ENCODE measurements at regions not wholly inside any gene's neighbourhood (a gene's known extent, or its start where the extent isn't known, plus 50 kb on each side); places are given as distances from the start of the nearest gene placed in this dataset. TPM values are rescaled to one million over a fixed set of nuclear protein-coding genes. Genes with fewer than 3 reads are reported as not detected.
"Not testable (repeated sequence)": the region's sequence is repeated elsewhere in the genome, so short reads cannot be mapped to it uniquely, and the experiment has no call there.

DNA sequence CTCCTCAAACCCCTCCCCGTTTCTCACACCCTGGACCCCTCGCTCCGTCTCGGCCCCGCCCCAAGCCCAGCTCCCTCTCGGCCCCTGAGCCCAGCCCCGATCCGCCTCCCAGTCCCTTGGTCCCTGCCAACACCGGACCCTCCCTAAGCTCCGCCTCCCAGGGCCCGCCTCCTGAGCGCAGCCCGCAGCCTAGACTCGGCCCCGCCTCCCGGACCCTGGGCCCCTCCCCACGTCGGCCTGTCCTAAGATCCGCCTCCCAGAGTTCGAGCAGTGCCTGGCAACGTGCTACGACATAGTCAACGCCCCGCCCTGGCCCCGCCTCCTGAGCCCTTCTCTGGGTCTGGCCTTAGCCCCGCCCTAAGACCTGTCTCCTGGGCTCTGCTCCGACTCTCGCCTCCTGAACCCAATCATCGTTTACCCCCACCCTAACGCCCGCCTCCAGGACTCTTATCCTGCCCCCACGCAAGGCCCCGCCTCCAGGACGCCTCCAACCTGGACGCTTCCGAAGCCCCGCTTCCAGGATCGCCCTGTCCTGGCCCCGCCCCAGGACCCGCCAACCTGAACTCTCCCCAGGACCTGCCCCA lies 53.1 kb upstream of the ROPN1B start:
- DNase-seq (ENCODE audit: low spot score) = peak; percentile 99

DNA sequence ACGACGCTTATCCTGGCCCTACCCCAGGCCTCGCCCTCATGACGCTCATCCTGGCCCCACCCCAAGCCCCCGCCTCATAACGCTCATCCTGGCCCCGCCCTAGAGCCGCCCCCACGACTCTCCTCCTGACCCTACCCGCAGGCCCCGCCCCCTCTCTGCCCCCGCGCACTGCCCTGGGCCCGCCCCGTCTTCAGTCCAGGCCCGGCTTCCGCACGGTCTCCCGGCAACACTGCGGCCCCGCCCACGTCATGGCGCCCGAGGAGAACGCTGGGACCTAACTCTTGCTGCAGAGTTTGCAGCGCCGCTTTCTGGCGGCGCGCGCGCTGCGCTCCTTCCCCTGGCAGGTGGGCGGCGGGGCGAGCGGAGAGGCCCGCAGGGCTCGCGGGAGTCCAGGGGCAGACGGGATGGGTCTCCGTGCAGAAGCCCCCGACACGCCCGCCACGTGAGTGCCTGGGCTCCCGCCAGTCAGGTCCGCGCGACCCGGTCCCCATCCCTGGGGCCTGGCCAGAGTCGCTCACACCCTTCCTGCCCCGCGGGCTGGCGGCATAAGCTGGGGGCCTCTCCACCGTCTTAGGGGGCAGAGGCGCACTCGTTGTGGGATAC lies 52.5 kb upstream of the ROPN1B start:
- DNase-seq (ENCODE audit: low spot score) = peak; percentile 94

DNA sequence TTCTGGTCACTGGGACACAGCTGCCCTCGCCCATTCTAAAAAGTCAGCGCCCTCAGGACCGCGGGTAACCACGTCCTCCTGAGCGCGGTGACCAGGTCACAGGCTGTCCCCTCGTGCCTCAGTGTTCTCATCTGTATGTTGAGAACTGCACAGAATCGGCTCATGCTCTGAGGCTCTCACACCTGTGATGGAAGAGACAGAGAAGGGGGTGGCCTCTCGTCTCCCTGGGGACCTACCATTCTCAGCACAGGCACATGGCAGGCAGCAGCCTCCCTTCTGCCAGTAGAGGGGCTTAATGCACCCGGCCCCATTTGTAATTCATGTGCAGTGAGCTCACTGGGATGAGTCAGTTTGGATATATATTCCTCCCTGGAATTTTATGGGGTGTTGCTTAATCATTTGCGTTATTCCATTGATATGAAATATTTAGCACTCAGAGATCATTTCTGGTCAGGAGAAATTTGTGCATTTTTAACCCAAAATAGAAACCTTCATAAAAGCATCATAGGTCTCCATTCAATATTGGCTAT lies 51.9 kb upstream of the ROPN1B start:
- DNase-seq (ENCODE audit: low spot score) = peak; percentile 40

DNA sequence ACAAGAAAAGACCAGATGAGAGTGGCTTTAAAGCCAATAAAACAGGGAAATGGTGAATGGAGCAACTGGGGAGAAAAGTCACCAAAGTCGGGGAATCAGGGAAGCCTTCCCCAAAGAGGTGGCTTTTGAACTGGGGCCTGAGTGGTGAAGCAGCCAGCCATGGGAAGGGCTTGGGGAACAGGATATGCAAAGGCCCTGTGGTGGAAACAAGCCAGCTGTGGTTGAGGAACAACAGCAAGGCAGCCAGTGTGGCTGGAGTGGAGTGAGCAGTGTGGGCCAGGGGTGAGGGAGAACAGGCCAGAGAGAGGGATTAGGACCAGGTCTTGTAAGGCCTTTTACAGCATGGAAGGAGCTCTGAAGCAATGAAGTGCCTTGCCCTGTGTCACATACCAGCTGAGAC lies 51.0 kb upstream of the ROPN1B start:
- DNase-seq (ENCODE audit: low spot score) = not testable (repeated sequence)

DNA sequence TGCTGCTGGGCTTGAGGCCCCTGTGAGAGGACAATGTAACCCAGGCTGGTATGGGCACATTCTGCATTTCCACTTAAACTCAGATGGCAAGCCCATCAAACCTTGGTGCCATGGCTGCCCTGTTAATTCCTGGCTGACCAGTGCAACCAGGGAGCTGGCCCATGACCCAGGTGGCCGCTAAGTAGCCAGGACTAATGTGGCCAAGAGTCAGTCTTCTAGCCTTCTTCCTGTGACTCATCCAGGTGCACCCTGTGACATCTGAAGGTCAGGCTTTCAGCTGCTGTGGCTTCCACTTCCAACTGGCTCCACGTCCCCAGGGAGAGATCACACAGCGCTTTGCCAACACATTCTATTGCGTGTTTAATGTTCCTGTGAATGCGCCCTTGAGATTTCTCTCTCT lies 50.5 kb upstream of the ROPN1B start:
- peak; percentile 24 for DNase-seq (ENCODE audit: low spot score)

DNA sequence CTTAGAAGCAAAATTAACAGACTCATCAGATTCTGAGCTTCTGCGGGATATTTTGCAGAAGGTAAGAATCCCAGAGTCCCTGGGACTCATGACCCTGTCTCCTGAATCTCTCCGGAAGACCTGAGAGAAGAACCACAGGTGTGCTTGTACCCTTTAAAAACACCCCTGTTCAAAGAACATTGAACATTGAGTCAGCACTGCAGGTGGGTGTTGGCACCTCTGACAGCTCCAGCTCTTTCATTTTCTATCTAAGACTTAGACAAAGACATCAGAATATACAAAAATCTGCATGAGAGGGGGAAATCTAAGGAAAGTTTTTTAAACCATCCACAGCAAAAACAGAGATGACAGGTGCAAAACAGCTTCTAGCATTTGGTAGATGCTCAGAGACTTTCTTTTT lies 50.1 kb upstream of the ROPN1B start:
- DNase-seq (ENCODE audit: low spot score) = not testable (repeated sequence)

Small RNA genes in the stretch of these regions (small RNA-seq; reads per million reads assigned to genes)
- gene AC092902.1 (not detected), gene AF186996.2 (not detected), gene AF186996.3 (not detected), gene MIR548I1 (not detected), gene SNRPCP11 (not detected)
